GM12878 (cell line): ENCODE measurements at regions not wholly inside any gene's neighbourhood (a gene's known extent, or its start where the extent isn't known, plus 50 kb on each side); places are given as distances from the start of the nearest gene placed in this dataset.

Experiments
- ATAC-seq: fragments of 200-7000 bp; cut with Tn5 transposase; 3 replicates; pipeline ENCODE4 v1.9.1; 2020; ENCODE audit warnings: mild to moderate bottlenecking, moderate library complexity
- BruUV-seq: library from RNA; stranded (reverse); fragments of 400-500 nt; replicated peaks from 2 replicates; lab custom pipeline; 2021; lab: Mats Ljungman, UMichigan
- CTCF ChIA-PET: fragments of 300-600 bp; sonication (Branson Sonifier 250); formaldehyde crosslinking; extraction: SDS; loops from one replicate; lab custom pipeline; 2021; ENCODE audit warnings: inconsistent platforms; lab: Yijun Ruan, JAX
- POLR2A ChIA-PET: fragments of 350-600 bp; formaldehyde crosslinking; extraction: SDS; loops from one replicate; lab custom pipeline; 2021; ENCODE audit warnings: inconsistent platforms; lab: Charles Lee
- RAD21 ChIA-PET: fragments of 300-600 bp; sonication (Branson Sonifier 250); formaldehyde crosslinking; loops from one replicate; lab custom pipeline; 2023; ENCODE audit warnings: antibody characterized with exemption; ENCODE audit not compliant: unreplicated experiment; lab: Charles Lee
- SMC1A ChIA-PET: fragments of 300-600 bp; sonication (Branson Sonifier 250); formaldehyde crosslinking; loops from one replicate; lab custom pipeline; 2023; ENCODE audit not compliant: unreplicated experiment, uncharacterized antibody; lab: Charles Lee
- DNase-seq: peaks from one replicate; pipeline ENCODE4 v3.0.0-alpha.2; 2011; ENCODE audit warnings: low read depth, low spot score
- FAIRE-seq: peaks from 3 replicates; lab custom pipeline; 2011; peaks lifted over from hg19 to GRCh38; lab: Jason Lieb, UNC
- H2AFZ ChIP-seq: 2 replicates; pipeline ENCODE4 v1.6.0; 2011; ENCODE audit warnings: low read depth, low read length, control low read depth; ENCODE audit not compliant: control insufficient read depth
- H3K27ac ChIP-seq: 2 replicates; pipeline ENCODE4 v1.5.1; 2011; ENCODE audit warnings: control low read depth; ENCODE audit not compliant: control insufficient read depth, insufficient read depth
- H3K27me3 ChIP-seq, 2 experiments: replicated peaks in 1 of 2; 2 replicates each; pipeline versions ENCODE4 v1.6.0 to v1.6.1; 2011; ENCODE audit warnings: low read length in 1 of 2; ENCODE audit not compliant: control insufficient read depth in 2 of 2, insufficient read depth in 2 of 2
- H3K36me3 ChIP-seq, 2 experiments: 2 replicates each; pipeline ENCODE4 v1.5.1; 2011; ENCODE audit warnings: low read length in 1 of 2; ENCODE audit not compliant: control insufficient read depth in 2 of 2, insufficient read depth in 2 of 2
- H3K4me1 ChIP-seq: 2 replicates; pipeline ENCODE4 v1.6.1; 2011; ENCODE audit warnings: mild to moderate bottlenecking, low read length, moderate library complexity, mixed read lengths; ENCODE audit not compliant: control insufficient read depth, insufficient read depth
- H3K4me2 ChIP-seq: 2 replicates; pipeline ENCODE4 v1.6.0; 2011; ENCODE audit warnings: control low read depth; ENCODE audit not compliant: control insufficient read depth, insufficient read depth
- H3K4me3 ChIP-seq: fragments of 200-600 bp; sonication (generic); 2 replicates; pipeline ENCODE4 v1.5.1; 2016
- H3K79me2 ChIP-seq: 2 replicates; pipeline ENCODE4 v1.6.0; 2011; ENCODE audit warnings: low read length; ENCODE audit not compliant: control insufficient read depth, insufficient read depth
- H3K9ac ChIP-seq: 2 replicates; pipeline ENCODE4 v1.8.0; 2011; ENCODE audit warnings: low read length, control low read depth, mixed read lengths; ENCODE audit not compliant: control insufficient read depth, insufficient read depth
- H3K9me3 ChIP-seq: replicated peaks from 3 replicates; pipeline ENCODE4 v1.5.1; 2011; ENCODE audit warnings: mild to moderate bottlenecking, low read length; ENCODE audit not compliant: control insufficient read depth, insufficient read depth
- H4K20me1 ChIP-seq: 2 replicates; pipeline ENCODE4 v1.6.0; 2011; ENCODE audit not compliant: control insufficient read depth, insufficient read depth
- CHD2 ChIP-seq: IDR thresholded peaks from 2 replicates; pipeline ENCODE4 v1.6.1; 2011; ENCODE audit warnings: low read depth, low read length, improper control_type of control experiment, borderline replicate concordance
- CUX1 ChIP-seq: IDR thresholded peaks from 2 replicates; pipeline ENCODE4 v1.6.1; 2012; ENCODE audit warnings: improper control_type of control experiment, low read depth, low read length; ENCODE audit not compliant: insufficient replicate concordance
- HDGF ChIP-seq: fragments of 450-650 bp; IDR thresholded peaks from 2 replicates; pipeline ENCODE4 v1.6.1; 2016; ENCODE audit warnings: antibody characterized with exemption
- JUND ChIP-seq: IDR thresholded peaks from 2 replicates; pipeline ENCODE4 v1.6.1; 2012; ENCODE audit warnings: low read depth, mild to moderate bottlenecking, low read length, improper control_type of control experiment, moderate library complexity
- KAT2A ChIP-seq: conservative IDR thresholded peaks from 2 replicates; pipeline ENCODE4 v1.6.1; 2011; ENCODE audit warnings: low read depth, low read length; ENCODE audit not compliant: control insufficient read depth
- MTA2 ChIP-seq: fragments of 450-650 bp; IDR thresholded peaks from 2 replicates; pipeline ENCODE4 v1.6.1; 2016; ENCODE audit warnings: low read depth, mild to moderate bottlenecking, moderate library complexity
- NR2C1 ChIP-seq: fragments of 450-650 bp; IDR thresholded peaks from 2 replicates; pipeline ENCODE4 v1.6.1; 2017; ENCODE audit warnings: antibody characterized with exemption, mild to moderate bottlenecking, moderate library complexity
- POLR2A ChIP-seq: IDR thresholded peaks from 2 replicates; pipeline ENCODE4 v1.6.1; 2011; ENCODE audit warnings: low read depth, mild to moderate bottlenecking, low read length
- RELA ChIP-seq: fragments of 450-650 bp; IDR thresholded peaks from 2 replicates; pipeline ENCODE4 v1.8.0; 2014; ENCODE audit warnings: borderline replicate concordance; ENCODE audit not compliant: partially characterized antibody
- RELB ChIP-seq: fragments of 450-650 bp; IDR thresholded peaks from 2 replicates; pipeline ENCODE4 v1.6.1; 2017; ENCODE audit warnings: low read depth, mild to moderate bottlenecking, moderate library complexity
- RFX5 ChIP-seq: IDR thresholded peaks from 2 replicates; pipeline ENCODE4 v1.6.1; 2011; ENCODE audit warnings: low read depth, low read length, improper control_type of control experiment
- SIN3A ChIP-seq: IDR thresholded peaks from 2 replicates; pipeline ENCODE4 v1.6.1; 2012; ENCODE audit warnings: low read depth, low read length, improper control_type of control experiment
- SREBF2 ChIP-seq: IDR thresholded peaks from 2 replicates; pipeline ENCODE4 v1.6.1; 2012; ENCODE audit warnings: mild to moderate bottlenecking, low read length
- TBL1XR1 ChIP-seq: IDR thresholded peaks from 2 replicates; pipeline ENCODE4 v1.6.1; 2012; ENCODE audit warnings: low read depth, low read length, improper control_type of control experiment
- USF1 ChIP-seq: IDR thresholded peaks from 2 replicates; pipeline ENCODE4 v1.6.1; 2011; ENCODE audit warnings: borderline replicate concordance, low read depth, mild to moderate bottlenecking, moderate library complexity, mixed read lengths, low read length; ENCODE audit not compliant: insufficient read depth; ENCODE audit errors: extremely low read length
- ZNF207 ChIP-seq: fragments of 450-650 bp; IDR thresholded peaks from 2 replicates; pipeline ENCODE4 v1.6.1; 2014; ENCODE audit warnings: antibody characterized with exemption, mild to moderate bottlenecking, borderline replicate concordance
- WGBS: methylation state at CpG from one replicate; pipeline ENCODE4 v1.1.6; 2016; ENCODE audit warnings: low lambda C conversion rate; ENCODE audit not compliant: insufficient replicate concordance, insufficient coverage; ENCODE audit errors: missing lambda C conversion rate; 5-methylcytosine and 5-hydroxymethylcytosine counted together
- in situ Hi-C: fragments of 300-500 bp; cut with MboI; formaldehyde crosslinking; loops from 9 replicates; pipeline ENCODE4 v1.14.3; 2018; ENCODE audit warnings: mixed read lengths
- intact Hi-C: fragments of 100-400 bp; cut with micrococcal nuclease; formaldehyde crosslinking; loops from one replicate; pipeline ENCODE4 v1.14.2; 2022; ENCODE audit not compliant: unreplicated experiment

- no peak for TF ChIP-seq RELB
- no peak for TF ChIP-seq JUND
- no peak for TF ChIP-seq CHD2
- TF ChIP-seq CUX1 = no peak
- TF ChIP-seq USF1 = no peak
- no peak for TF ChIP-seq NR2C1
- TF ChIP-seq POLR2A = no peak
- TF ChIP-seq RELA = no peak
- TF ChIP-seq RFX5 = no peak
- TF ChIP-seq MTA2 = no peak
- no peak for TF ChIP-seq KAT2A
- TF ChIP-seq HDGF = no peak
- TF ChIP-seq SREBF2 = no peak
- TF ChIP-seq ZNF207 = no peak
- no peak for TF ChIP-seq SIN3A
- TF ChIP-seq TBL1XR1 = no peak
- CTCF ChIA-PET = no interaction called here
- DNase-seq (no peak), ATAC-seq (no peak), FAIRE-seq (no peak)
- RAD21 ChIA-PET = no interaction called here
- SMC1A ChIA-PET = no interaction called here
- H3K9ac ChIP-seq = no peak overlapping the region
- 65% methylated on average over 6 of the region's 6 CpGs for WGBS
- no peaks in the 10 kb centered on the region for H4K20me1 ChIP-seq
- POLR2A ChIA-PET = no interaction called here
- H2AFZ ChIP-seq = no peak overlapping the region
- H3K9me3 ChIP-seq = no peaks in the 10 kb centered on the region
- BruUV-seq = no TSS peak
- in situ Hi-C loops = no loop called here
- H3K27ac ChIP-seq = no peak overlapping the region
- H3K4me3 ChIP-seq = no peak overlapping the region
- no peaks in the 10 kb centered on the region for H3K36me3 ChIP-seq
- no peaks in the 10 kb centered on the region for H3K79me2 ChIP-seq
- peaks cover 1 to 5% of the 10 kb centered on the region in 2 experiments; a peak in 2 of 4 replicates for H3K27me3 ChIP-seq
- no peaks in the 10 kb centered on the region for H3K4me1 ChIP-seq
- intact Hi-C loops = no loop called here
- no peak overlapping the region for H3K4me2 ChIP-seq
These were observed 204.3 kb downstream of the ERCC6L2 start for GRCh38 chr9:96079779-96080178.
